Endothelial cell of umbilical vein (primary cell): ENCODE measurements at regions not wholly inside any gene's neighbourhood (a gene's known extent, or its start where the extent isn't known, plus 50 kb on each side); places are given as distances from the start of the nearest gene placed in this dataset.

Experiments
- CTCF ChIP-seq, 2 donors: IDR thresholded peaks; 1 replicate in 1 of 2; 2 replicates in 1 of 2; pipeline ENCODE4 v1.5.1; 2011; ENCODE audit warnings: low read length in 2 of 2, mild to moderate bottlenecking in 2 of 2, moderate library complexity in 2 of 2, control low read depth in 1 of 2, inconsistent platforms in 1 of 2, low read depth in 1 of 2; ENCODE audit not compliant: insufficient read depth in 1 of 2; ENCODE audit errors: extremely low read depth in 1 of 2
- MYC ChIP-seq: IDR thresholded peaks from one replicate; pipeline ENCODE4 v1.6.1; 2011; ENCODE audit warnings: mild to moderate bottlenecking, low read depth, low read length
- POLR2AphosphoS5 ChIP-seq: IDR thresholded peaks from 2 replicates; pipeline ENCODE4 v1.6.1; 2012; ENCODE audit warnings: low read depth, mild to moderate bottlenecking, control low read depth, low read length, moderate library complexity; ENCODE audit not compliant: insufficient read depth

GRCh38 chr11:70819022-70819421 lies 420.7 kb downstream of the CTTN start:
- TF ChIP-seq CTCF (IDR thresholded peaks at IDR 0.05; ENCODE audit: extremely low read depth in 1 of 2, insufficient read depth in 1 of 2, low read depth in 1 of 2, low read length in 2 of 2), result no peak
- no peak for TF ChIP-seq POLR2AphosphoS5
- TF ChIP-seq MYC, result no peak
